Astrocyte of the cerebellum (primary cell): ENCODE measurements at regions not wholly inside any gene's neighbourhood (a gene's known extent, or its start where the extent isn't known, plus 50 kb on each side); places are given as distances from the start of the nearest gene placed in this dataset.

ENCODE experiments used
- DNase-seq: peaks from one replicate; pipeline ENCODE4 v3.0.0-alpha.2; 2011; ENCODE audit warnings: low read depth
- H3K4me3 ChIP-seq: 2 replicates; pipeline ENCODE4 v1.5.1; 2011; ENCODE audit warnings: mild to moderate bottlenecking, low read depth, low read length, moderate library complexity
- in situ Hi-C: cut with HindIII; loops from 2 replicates; pipeline ENCODE4 v1.10.0; 2017; ENCODE audit warnings: low sequenced_read_pairs
- TF ChIP-seq, protein P1 (sequence below): IDR thresholded peaks from 2 replicates; pipeline ENCODE4 v1.5.1; 2012; ENCODE audit warnings: low read length, low read depth, moderate library complexity, mild to moderate bottlenecking; ENCODE audit errors: missing control alignments

DNA sequence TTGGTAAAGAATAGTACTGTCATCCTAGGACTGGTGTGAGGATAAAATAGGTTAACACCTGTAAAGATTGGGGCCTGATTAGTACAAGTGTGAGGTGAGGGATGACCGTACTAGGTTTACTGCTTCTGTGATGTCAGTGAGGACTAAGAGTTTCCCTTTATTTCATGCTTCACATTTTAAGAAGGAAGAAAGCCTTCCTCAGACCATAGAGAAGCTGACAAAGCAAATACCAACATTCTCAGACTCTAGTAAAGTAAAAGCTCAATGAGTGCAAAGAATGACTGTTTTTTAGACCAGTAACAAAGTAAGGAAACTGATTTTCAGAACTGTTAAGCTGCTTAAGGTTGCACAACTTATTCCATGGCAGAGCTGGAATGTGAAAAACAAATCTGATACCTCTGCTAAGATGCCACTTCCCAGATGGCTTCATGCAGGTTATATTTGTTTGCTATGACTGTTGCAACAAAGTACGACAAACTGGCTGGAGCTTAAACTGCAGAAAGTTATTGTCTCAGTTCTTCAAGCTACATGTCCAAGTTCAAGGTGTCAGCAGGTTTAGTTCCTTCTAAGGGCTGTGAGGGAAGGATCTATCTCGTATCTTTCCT, 354.9 kb downstream of the RSL24D1 start:
- DNase-seq = no peak
- in situ Hi-C loops = no loop called here

DNA sequence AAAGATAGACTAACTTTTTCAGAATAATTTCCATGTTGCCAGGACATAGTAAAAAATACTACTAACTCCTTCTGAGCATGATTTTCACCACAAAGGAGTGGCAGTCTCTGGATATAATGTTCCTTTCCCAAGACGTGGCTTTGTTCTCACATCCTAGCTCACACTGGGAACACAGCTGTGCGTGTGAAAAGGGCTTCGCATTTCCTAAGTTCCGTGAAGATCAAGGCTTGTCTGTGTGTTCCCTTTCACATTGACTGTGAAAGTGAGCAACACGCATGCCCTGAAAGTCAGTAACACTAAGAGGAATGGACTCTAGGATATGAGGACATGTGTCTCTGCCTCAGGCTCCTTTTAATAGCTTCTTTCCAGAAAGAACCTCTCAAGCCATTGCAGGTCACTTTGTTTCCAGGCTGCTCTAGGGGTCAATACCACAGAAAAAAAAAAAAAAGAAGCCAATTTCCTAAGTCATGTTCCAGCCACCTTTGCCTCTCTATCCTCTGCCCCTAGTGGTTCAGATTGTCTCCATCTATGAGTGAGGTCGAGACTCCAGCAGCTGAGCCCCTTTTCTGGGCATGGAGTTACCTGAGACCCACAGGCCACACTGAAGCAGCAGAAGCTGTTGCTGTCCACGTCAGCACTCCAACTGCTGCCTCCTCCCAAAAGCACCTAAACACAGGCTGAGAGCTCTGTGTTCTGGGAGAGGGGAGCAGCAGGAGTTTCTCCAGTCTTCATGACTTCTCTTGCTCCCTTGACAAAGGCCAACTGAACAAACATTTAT, 355.9 kb downstream of the RSL24D1 start:
- in situ Hi-C loops = no loop called here
- TF ChIP-seq, protein P1, sequence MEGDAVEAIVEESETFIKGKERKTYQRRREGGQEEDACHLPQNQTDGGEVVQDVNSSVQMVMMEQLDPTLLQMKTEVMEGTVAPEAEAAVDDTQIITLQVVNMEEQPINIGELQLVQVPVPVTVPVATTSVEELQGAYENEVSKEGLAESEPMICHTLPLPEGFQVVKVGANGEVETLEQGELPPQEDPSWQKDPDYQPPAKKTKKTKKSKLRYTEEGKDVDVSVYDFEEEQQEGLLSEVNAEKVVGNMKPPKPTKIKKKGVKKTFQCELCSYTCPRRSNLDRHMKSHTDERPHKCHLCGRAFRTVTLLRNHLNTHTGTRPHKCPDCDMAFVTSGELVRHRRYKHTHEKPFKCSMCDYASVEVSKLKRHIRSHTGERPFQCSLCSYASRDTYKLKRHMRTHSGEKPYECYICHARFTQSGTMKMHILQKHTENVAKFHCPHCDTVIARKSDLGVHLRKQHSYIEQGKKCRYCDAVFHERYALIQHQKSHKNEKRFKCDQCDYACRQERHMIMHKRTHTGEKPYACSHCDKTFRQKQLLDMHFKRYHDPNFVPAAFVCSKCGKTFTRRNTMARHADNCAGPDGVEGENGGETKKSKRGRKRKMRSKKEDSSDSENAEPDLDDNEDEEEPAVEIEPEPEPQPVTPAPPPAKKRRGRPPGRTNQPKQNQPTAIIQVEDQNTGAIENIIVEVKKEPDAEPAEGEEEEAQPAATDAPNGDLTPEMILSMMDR = no peak
- no peak overlapping the region for H3K4me3 ChIP-seq
- no peak for DNase-seq

More for the DNA sequence above, 354.9 kb downstream of the RSL24D1 start:
- TF ChIP-seq, protein P1 = no peak
- H3K4me3 ChIP-seq = no peak overlapping the region

DNA sequence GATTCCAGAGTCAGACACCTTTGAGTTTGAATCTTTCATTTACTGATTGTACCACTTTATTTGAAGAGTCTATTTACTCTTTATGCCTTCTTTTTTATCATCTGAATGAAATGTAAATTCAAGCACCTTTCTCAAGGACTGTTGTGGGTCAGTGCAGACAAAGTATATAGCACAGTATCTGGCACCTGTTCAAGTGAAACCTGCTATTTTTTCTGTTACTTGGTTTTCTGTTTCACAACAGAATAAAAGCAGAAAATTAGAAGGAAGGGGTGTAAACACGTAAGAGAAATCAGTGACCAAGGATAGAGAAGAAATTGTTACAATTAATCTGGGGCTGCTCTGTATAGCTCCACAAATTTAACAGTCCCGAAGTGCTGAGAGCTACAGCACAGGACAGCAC, 357.4 kb downstream of the RSL24D1 start:
- in situ Hi-C loops = no loop called here
- no peak overlapping the region for H3K4me3 ChIP-seq
- no peak for DNase-seq
- TF ChIP-seq, protein P1 = no peak

DNA sequence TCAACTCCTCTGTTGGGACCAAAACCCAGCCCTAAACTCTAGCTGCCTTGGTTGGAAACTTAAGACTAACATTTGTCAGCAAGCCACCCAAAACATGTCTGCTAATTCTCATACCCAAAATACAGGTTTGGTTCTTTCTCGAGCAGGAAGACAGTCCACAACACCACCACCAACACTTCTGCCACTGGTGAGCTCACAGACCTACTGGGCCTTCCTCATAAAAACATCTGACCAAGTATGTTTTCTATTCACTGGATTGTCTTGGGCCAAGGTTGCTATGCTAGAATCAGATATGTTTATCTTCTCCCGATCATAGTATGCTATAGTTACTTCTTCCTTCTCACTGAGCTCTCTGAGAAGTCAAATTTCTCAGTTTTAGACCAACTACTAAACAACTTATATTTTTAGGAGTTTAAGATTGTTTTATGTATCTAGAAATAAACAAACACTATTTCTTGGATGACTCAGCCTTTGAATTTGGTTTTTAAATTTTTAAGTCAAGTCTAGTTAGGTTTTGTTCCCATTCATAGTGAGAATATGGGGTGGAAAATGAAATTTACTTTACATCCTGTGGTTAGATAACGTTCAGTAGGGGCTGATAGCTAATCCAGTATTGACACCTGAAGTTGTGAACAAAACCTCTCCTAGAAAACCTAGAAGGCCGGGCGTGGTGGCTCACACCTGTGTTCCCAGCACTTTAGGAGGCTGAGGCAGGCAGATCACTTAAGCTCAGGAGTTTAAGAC, 360.5 kb downstream of the RSL24D1 start:
- TF ChIP-seq, protein P1 = no peak
- DNase-seq = no peak
- in situ Hi-C loops = no loop called here
- no peak overlapping the region for H3K4me3 ChIP-seq

DNA sequence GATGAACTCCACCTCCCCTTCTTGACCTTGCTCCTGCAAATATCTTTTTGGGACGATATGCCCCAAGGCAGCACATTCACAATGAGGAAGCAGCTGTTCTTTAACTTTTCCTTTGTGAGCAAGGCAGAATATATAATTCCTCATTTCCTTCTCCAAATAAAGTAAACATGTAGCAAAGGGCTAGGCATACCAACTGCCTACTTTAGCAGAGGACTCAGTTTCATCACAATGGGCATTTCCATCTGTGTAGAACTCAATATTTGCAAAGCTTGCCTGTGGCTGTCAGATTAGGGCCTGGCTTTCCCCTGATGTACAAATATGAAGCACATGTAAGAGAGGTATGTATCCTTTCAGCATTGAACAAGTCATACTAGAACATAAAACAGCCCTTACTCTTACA, 366.9 kb downstream of the RSL24D1 start:
- H3K4me3 ChIP-seq = no peak overlapping the region
- DNase-seq = no peak
- TF ChIP-seq, protein P1 = no peak
- in situ Hi-C loops = no loop called here

DNA sequence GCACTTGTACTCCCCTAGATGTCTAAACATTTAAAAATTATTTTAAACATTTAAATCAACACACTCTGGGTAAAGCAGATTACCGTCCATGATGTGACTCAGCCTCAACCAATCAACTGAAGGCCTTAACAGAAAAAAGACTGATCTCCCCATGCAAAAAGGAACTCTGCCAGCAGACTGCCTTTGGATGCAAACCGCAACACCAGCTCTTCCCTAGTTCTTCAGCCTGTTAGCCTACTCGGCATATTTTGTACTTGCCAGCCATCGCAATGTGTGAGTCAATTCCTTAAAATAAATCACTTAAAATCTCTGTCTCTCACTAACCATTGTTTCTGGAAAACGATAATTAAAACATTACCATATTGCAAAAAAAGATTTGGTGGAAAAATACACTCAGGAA, 375.9 kb downstream of the RSL24D1 start:
- in situ Hi-C loops = no loop called here

More for the DNA sequence above, 375.9 kb downstream of the RSL24D1 start:
- TF ChIP-seq, protein P1 = no peak
- DNase-seq = no peak
- no peak overlapping the region for H3K4me3 ChIP-seq
